Upper lobe of left lung (tissue), 6 donors: ENCODE measurements at regions not wholly inside any gene's neighbourhood (a gene's known extent, or its start where the extent isn't known, plus 50 kb on each side); places are given as distances from the start of the nearest gene placed in this dataset.

ENCODE experiments used
- ATAC-seq, 2 donors: fragments of 200-7000 bp; cut with Tn5 transposase; one replicate each; pipeline ENCODE4 v1.9.1; 2022; ENCODE audit warnings: mild to moderate bottlenecking in 2 of 2, moderate library complexity in 2 of 2; ENCODE audit not compliant: low FRiP score in 2 of 2
- DNase-seq, 2 donors: peaks; one replicate each; pipeline ENCODE4 v3.0.0-alpha.2; 2019 to 2020
- H3K27ac ChIP-seq, 4 donors: fragments of 200-600 bp; sonication (generic); one replicate each; pipeline ENCODE4 v1.5.1; 2016 to 2019
- H3K27me3 ChIP-seq, 4 donors: fragments of 200-600 bp; sonication (generic); one replicate each; pipeline ENCODE4 v1.5.1; 2017 to 2019
- H3K36me3 ChIP-seq, 4 donors: fragments of 200-600 bp; sonication (generic); one replicate each; pipeline ENCODE4 v1.5.1; 2016 to 2019
- H3K4me1 ChIP-seq, 4 donors: fragments of 200-600 bp; sonication (generic); one replicate each; pipeline ENCODE4 v1.5.1; 2018 to 2019
- H3K4me3 ChIP-seq, 4 donors: fragments of 200-600 bp; sonication (generic); one replicate each; pipeline ENCODE4 v1.5.1; 2017 to 2019; ENCODE audit warnings: mild to moderate bottlenecking in 2 of 4, moderate library complexity in 1 of 4
- H3K9me3 ChIP-seq, 4 donors: fragments of 200-600 bp; sonication (generic); one replicate each; pipeline ENCODE4 v1.5.1; 2018 to 2019
- EP300 ChIP-seq, 4 donors: sonication (generic); formaldehyde crosslinking; IDR thresholded peaks; one replicate each; pipeline ENCODE4 v1.5.1; 2017; ENCODE audit warnings: antibody characterized with exemption in 4 of 4, control low read depth in 2 of 4
- POLR2A ChIP-seq, 4 donors: fragments of 450-650 bp; IDR thresholded peaks; one replicate each; pipeline ENCODE4 v1.5.1; 2016 to 2017; ENCODE audit warnings: antibody characterized with exemption in 4 of 4, mild to moderate bottlenecking in 2 of 4
- POLR2AphosphoS5 ChIP-seq, 2 donors: sonication (generic); formaldehyde crosslinking; IDR thresholded peaks; one replicate each; pipeline ENCODE4 v1.5.1; 2017; ENCODE audit warnings: antibody characterized with exemption in 2 of 2
- WGBS, 2 donors: methylation state at CpG; one replicate each; pipeline ENCODE4 v1.1.5; 2017 to 2018; 5-methylcytosine and 5-hydroxymethylcytosine counted together
- TF ChIP-seq, protein P1 (sequence below), 6 experiments: fragments of 450-650 bp in 4 of 6; fragments of 200-600 bp in 2 of 6; sonication (generic) in 2 of 6; IDR thresholded peaks; one replicate each; pipeline ENCODE4 v1.5.1; 2016 to 2019; ENCODE audit warnings: antibody characterized with exemption in 6 of 6
- donor health status: DM: no; HTN: no; CAD: no; lungs with moderate emphysema.
- donor health status: DM: no; HTN: yes; CAD: no; lungs with severe emphysema.

DNA sequence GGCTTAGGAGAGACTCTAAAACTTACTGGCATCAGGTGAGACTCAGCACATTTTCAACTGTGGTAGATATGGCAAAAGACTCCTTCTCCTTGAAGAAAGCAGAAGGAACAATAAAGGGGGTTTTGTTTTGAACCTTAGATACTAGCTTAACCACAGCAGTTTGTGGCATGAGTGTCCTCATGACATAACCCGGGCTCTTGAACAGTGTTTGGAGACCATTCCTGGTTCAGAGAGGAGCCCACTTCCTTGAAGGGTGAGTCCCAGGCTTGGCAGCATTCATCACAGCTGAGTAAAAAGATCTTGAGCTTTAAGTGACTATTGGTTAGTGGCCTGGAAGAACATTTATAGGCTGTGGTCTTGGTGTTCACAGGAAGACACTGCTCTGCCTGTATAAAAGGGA, 154.5 kb upstream of the KDM5D start:
- no peaks in the 10 kb centered on the region for H3K9me3 ChIP-seq
- no peaks in the 10 kb centered on the region for H3K36me3 ChIP-seq
- H3K27me3 ChIP-seq = no peaks in the 10 kb centered on the region
- H3K27ac ChIP-seq = no peak overlapping the region
- DNase-seq (no peak), ATAC-seq (no peak)
- H3K4me1 ChIP-seq = no peaks in the 10 kb centered on the region
- TF ChIP-seq POLR2AphosphoS5 (IDR thresholded peaks at IDR 0.05) (no peak), EP300 (IDR thresholded peaks at IDR 0.05) (no peak), POLR2A (IDR thresholded peaks at IDR 0.05) (no peak)
- TF ChIP-seq, protein P1, sequence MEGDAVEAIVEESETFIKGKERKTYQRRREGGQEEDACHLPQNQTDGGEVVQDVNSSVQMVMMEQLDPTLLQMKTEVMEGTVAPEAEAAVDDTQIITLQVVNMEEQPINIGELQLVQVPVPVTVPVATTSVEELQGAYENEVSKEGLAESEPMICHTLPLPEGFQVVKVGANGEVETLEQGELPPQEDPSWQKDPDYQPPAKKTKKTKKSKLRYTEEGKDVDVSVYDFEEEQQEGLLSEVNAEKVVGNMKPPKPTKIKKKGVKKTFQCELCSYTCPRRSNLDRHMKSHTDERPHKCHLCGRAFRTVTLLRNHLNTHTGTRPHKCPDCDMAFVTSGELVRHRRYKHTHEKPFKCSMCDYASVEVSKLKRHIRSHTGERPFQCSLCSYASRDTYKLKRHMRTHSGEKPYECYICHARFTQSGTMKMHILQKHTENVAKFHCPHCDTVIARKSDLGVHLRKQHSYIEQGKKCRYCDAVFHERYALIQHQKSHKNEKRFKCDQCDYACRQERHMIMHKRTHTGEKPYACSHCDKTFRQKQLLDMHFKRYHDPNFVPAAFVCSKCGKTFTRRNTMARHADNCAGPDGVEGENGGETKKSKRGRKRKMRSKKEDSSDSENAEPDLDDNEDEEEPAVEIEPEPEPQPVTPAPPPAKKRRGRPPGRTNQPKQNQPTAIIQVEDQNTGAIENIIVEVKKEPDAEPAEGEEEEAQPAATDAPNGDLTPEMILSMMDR (IDR thresholded peaks at IDR 0.05) = no peak
- no CpG with 5 or more reads among the region's 1 CpG for WGBS, 2 donors
- no peak overlapping the region for H3K4me3 ChIP-seq

- WGBS, 2 donors = 71% methylated on average over 2 of the region's 4 CpGs; no CpG with 5 or more reads in 1 of the 2 donors
- Histone ChIP-seq H3K9me3 (no peaks in the 10 kb centered on the region), H3K36me3 (no peaks in the 10 kb centered on the region), H3K27ac (no peak overlapping the region), H3K27me3 (no peaks in the 10 kb centered on the region), H3K4me1 (no peaks in the 10 kb centered on the region), H3K4me3 (no peak overlapping the region)
- TF ChIP-seq, protein P1 (IDR thresholded peaks at IDR 0.05) = no peak
- TF ChIP-seq EP300 (IDR thresholded peaks at IDR 0.05) (no peak), POLR2A (IDR thresholded peaks at IDR 0.05) (no peak), POLR2AphosphoS5 (IDR thresholded peaks at IDR 0.05) (no peak)
- no peak for DNase-seq
- ATAC-seq = no peak
Observed at GRCh38 chrY:19892076-19892964, 147.8 kb upstream of the KDM5D start.

DNA sequence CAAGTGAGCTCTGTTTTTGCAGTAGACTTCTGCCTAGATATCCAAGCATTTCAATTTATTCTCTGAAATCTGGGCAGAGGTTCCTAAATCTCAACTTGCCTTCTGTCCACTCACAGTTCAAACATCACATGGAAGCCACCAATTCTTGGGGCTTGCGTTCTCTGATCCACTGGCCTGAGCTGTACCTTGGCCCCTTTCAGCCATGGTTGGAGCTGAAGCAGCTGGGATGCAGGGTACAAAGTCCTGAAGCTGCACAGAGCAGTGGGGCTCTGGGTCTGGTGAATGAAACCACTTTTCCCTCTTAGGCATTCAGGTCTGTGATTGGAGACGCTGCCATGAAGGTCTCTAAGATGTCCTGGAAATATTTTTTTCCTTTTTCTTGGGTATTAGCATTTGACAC, 137.6 kb upstream of the KDM5D start:
- Histone ChIP-seq H3K9me3 (no peaks in the 10 kb centered on the region), H3K27ac (no peak overlapping the region), H3K36me3 (no peaks in the 10 kb centered on the region), H3K27me3 (no peaks in the 10 kb centered on the region), H3K4me1 (no peaks in the 10 kb centered on the region), H3K4me3 (no peak overlapping the region)
- WGBS, 2 donors = 38% methylated on average over 1 of the region's 2 CpGs; no CpG with 5 or more reads in 1 of the 2 donors
- no peak for TF ChIP-seq POLR2A (IDR thresholded peaks at IDR 0.05)
- TF ChIP-seq POLR2AphosphoS5 (IDR thresholded peaks at IDR 0.05) = no peak
- TF ChIP-seq, protein P1 (IDR thresholded peaks at IDR 0.05) = no peak
- no peak for TF ChIP-seq EP300 (IDR thresholded peaks at IDR 0.05)
- ATAC-seq (no peak), DNase-seq (no peak)

DNA sequence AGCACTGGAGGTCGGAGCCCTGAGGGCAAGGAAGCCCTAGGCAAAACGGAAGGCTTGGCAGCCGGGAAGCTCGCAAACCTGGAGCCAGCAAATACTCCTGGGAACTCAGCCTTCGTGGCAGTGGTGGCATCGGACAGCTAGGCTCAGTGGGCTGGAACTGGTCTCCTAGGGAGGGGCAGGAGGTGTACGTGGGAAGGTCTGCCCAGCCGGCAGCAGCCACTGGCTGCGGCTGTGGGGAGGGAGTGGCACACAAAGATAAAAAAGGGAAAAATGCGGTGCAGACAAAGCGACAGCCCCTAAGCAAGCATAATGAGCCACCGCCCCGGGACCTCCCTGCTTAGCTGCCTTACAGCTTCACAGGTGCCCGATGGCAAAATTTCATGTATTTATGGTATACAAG, 125.2 kb upstream of the KDM5D start:
- DNase-seq (peak in 1 of 2 donors; percentile 12), ATAC-seq (no peak)
- TF ChIP-seq EP300 (IDR thresholded peaks at IDR 0.05) = no peak
- TF ChIP-seq POLR2AphosphoS5 (IDR thresholded peaks at IDR 0.05) = no peak
- TF ChIP-seq, protein P1 (IDR thresholded peaks at IDR 0.05) = no peak
- no peak for TF ChIP-seq POLR2A (IDR thresholded peaks at IDR 0.05)
- 68% methylated on average over 13 of the region's 14 CpGs; no CpG with 5 or more reads in 1 of the 2 donors for WGBS, 2 donors
- no peaks in the 10 kb centered on the region for H3K27me3 ChIP-seq
- H3K36me3 ChIP-seq = no peaks in the 10 kb centered on the region
- no peaks in the 10 kb centered on the region for H3K4me1 ChIP-seq
- H3K9me3 ChIP-seq = no peaks in the 10 kb centered on the region
- no peak overlapping the region for H3K27ac ChIP-seq
- no peak overlapping the region for H3K4me3 ChIP-seq
